HS-27A (cell line): ENCODE measurements at regions not wholly inside any gene's neighbourhood (a gene's known extent, or its start where the extent isn't known, plus 50 kb on each side); places are given as distances from the start of the nearest gene placed in this dataset.
"Not testable (repeated sequence)": the region's sequence is repeated elsewhere in the genome, so short reads cannot be mapped to it uniquely, and the experiment has no call there.

Experiments
- DNase-seq: peaks from one replicate; pipeline ENCODE4 v3.0.0-alpha.2; 2012; ENCODE audit warnings: low read depth, missing footprints

DNA sequence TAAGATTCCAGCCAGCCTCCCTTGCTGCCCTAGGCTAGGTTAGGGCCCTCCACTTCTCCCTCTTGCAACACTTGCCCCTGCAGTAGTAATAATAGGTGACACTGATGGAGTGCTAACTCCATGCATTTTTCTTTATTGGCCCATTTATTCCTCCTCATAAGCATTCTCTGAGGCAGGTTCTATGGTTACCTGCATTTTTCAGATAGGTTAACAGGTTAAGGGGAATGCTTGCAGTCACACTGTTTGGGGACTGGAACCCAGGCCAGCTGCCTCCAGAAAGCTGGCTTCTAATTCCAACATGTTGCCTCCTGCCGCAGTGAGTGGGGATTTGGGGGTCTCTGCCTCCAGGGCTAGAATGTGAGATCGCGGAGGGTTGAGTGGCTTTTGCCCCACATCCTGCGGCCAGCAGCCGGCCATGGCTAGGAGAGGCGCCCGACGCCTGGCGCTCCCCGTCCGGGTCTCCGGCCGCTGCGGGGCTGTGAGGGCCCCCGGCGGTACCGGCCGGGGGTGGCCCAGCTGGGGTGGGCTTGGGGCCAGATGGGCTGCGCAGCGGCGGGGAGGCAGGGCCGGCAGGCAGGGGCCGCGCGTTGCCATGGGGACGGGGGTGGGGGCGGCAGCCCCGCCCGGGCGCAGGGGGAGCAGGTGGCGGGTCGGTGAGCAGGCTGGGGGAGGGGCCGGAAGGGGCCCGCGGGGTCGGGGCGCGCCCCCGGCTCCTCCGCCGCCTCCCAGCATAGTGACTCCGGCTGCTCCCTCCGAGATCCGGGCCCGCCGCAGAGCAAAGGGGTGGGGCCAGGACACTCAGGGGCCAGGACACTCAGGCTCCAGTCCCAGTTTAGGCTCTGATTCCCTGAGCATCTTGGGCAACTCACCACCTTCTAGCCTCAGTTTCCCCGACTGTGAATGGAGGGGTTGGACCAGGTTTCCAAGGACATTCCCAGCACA, 68.4 kb upstream of the SSBP3 start:
- no peak for DNase-seq

DNA sequence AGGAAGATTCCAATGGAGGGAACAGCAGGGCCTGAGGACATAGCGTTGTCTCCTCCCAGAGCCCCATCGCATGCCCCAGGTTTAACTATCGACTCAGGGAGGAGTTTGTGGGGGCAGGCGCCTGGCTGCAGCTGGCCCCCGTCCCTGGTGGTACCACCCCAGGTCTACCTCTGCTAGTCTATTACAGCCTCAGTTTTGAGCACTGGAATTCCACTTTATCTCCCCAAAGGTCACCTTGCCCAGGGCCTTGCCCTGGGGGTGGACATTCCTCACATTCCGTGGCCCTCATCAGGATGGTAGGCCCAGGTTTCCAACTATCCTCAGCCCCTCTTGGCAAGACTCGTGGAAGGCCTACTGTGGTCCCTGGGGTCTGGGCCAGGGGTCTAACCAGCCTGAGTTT, 65.4 kb upstream of the SSBP3 start:
- no peak for DNase-seq

- DNase-seq: not testable (repeated sequence)
These were observed 63.2 kb upstream of the SSBP3 start for GRCh38 chr1:54469444-54469843.

GRCh38 chr1:54468288-54469084, 62.3 kb upstream of the SSBP3 start:
- DNase-seq: not testable (repeated sequence)

- no peak for DNase-seq
These were observed 59.2 kb upstream of the SSBP3 start for GRCh38 chr1:54465351-54465811.

GRCh38 chr1:54464477-54465146, 58.4 kb upstream of the SSBP3 start:
- no peak for DNase-seq

DNA sequence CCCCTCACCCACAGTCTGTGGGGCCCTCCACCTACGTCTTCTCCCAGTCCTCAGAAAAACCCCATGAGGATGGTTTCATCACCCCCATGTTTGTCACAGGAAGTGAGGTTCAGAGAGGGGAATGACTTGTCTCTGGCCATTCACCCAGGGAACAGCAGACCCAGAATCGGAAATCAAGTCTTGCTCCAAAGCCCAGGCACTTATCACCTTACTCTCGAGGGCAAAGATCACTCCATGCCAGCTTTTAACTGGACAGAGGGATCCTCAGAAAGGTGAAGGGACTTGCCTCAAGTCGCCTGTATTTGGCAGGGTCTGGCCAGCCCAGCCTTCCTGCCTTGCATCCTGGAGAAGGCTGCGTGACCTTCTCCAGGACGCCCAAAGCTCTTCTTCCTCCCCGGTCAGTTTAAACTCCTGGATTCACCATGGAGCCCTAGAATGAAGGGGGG, 57.9 kb upstream of the SSBP3 start:
- DNase-seq: no peak

DNA sequence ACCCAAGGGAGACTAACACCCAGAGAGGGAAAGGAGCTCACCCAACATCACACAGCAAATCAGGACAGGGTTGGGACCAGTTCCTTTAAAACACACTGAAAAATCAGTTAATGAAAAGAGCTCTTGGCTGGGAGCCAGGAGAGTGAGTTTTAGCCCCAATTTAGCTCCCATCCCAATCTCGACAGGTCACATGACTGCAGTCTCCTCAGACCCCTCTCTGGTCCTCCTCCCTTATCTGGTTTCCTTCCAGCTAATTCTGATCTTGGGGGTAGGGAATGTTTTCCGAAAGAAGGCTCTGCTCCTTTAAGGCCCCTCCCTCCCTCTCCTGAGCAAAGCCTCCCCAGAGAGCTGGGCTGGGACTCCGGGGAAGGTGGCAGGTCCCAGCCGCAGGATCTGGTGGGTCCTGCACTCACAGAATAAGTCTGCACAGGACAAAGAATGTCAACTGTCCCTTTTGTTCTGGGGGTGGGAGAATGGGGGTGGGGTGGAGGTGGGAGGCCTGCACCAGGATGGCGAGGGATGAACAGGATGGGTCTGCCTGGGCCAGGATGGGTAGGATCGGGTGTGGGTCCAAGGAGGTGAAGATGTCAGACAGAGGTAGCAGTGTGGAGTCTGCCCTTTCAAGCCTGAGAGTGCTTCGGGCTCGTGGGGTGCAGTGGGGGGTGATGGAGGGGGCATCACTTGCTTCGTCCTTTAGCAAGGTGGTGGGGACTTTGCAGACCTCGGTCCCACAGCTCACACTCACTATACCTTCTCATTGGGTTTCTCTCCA, 57.3 kb upstream of the SSBP3 start:
- DNase-seq: no peak

DNA sequence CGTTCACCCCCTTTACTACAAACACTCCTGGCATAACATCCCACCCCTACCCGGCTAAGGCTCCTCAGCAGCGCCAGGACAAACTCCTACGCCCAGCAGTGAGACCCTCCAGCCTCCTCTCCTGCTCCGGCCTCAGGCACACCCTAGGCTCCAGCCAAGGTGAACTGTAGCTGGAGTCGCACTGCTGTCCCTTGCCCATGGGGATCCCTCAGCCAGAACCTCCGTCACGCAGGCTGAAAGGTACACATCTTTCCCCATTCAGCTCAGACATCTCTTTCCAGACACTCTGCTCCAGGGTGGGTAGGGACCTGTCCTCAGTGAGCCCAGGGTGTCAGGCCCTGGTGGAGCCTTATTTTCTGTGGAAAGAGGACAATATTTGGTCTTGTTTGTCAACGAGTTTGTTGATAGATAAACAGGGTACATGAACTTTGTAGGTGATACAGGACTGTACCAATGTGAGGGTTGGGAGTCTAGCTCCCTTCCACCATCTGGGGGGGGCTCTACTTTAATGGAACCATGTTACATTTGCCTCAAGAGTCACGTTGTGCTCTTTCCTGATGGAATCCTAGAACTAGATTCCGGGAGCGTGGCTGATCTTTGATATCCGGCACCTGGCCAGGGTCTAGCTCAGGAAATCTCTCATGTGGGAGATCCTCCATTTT, 56.5 kb upstream of the SSBP3 start:
- no peak for DNase-seq

GRCh38 chr1:54461731-54462596, 55.8 kb upstream of the SSBP3 start:
- no peak for DNase-seq

DNA sequence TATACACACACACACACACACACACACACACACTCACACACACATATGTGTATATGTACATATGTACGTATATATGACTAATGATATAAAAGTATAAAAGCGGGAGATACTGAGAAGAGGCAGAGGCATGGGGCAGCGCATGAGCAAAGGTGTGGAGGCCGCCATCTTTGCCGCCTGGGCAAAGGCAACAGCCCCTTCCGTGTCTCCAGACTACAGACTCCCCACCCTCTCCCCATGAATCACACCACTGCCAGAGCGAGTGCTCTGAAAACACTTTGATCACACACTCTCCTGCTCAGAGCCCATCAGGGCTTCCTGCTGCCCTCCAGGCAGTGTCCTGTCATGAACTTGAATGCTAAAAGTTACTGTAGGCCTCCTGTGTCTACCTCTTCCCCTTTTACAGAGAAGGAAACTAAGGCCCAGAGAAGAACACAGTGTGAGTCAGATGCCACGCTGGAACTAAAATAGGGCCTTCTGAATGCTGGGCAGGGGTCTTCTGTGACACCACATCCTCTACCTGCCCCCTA, 54.7 kb upstream of the SSBP3 start:
- DNase-seq: no peak

DNA sequence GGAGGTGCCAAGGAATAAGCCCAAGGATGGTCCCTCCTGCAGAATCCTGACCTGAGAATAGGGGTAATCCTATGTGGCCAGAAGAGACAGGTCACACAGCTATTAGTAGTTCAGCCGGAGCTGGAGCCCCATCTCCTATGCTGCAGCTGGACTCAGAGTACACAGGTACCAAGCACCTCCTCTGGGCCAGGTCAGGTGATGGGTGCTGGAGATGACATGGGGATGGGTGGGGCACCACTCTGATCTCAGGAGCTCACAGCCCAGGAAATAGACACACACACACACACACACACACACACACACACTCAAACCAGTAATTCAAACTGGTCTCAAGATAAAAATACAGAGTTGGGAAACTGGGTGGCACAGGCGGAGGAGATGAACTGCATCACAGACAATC, 54.2 kb upstream of the SSBP3 start:
- DNase-seq: no peak

DNA sequence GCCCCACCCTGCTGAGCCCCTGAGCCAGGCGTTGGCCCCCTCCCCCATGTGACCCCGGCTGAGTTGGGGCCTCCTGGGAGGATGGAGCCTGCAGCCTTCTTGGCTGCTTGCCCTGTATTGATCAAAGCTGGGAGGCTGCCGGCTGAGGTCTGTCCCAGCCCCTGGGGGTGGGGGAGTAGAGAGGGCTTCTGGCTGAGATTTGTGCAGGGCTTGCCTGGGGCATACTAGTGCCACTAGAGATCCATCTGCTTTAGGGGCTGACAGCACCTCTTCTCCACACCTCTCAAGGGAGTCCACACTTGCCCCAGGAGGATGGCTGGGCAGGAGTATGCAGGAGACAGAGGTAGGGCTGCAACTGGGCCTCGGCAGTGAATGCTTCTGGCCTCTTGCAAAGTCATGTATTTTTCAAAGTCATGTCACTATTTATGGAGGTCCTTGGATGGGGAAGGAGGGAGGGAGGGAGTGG, 53.6 kb upstream of the SSBP3 start:
- no peak for DNase-seq

GRCh38 chr1:54459140-54459539, 52.9 kb upstream of the SSBP3 start:
- DNase-seq: no peak

DNA sequence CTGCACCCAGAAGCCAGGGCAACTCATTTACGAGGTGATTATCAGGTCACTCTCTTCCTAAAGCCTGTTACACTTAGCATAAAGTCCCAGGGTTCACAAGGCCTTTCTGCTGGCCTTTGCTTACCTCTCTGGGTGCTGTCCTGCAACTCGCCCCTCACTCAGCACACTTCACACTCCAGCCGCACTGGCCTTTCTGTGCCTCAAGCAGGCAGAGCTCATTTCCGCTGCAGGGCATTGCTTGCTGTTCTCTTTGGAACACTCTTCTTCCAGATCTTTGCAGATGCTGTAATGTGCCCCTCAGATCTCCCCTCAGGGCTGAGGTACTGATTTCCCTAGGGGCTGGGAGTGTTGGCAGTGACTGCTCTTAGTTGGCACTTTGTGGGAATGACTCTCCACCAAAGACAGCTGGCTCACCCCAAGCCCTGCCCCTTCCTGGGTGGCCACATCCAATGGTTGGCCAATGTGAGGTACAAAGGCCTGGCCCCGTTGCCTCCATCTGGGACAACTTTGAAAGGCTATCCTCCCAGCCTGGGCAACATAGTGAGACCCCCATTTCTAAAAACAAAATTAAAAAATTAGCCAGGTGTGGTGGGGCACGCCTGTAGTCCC, 50.8 kb upstream of the SSBP3 start:
- DNase-seq: no peak

DNA sequence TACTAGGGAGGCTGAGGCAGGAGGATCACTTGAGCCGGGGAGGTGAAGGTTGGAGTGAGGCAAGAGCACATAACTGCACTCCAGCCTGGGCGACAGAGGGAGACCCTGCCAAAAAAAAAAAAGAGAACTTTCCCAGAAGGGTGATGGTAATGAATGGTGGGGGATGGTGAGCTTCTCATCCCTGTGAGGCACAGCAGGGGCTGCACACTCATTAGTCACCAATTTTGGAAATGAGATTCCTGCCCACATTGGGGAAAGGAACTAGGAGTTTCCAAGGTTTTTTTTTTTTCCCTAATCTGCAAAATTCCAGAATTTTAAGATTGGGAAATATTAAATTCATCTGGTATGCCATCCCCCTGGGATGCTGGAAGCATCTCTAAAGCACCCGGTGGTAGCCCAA, 50.2 kb upstream of the SSBP3 start:
- DNase-seq: no peak
